Neural progenitor cell (in vitro differentiated cells): ENCODE measurements at regions not wholly inside any gene's neighbourhood (a gene's known extent, or its start where the extent isn't known, plus 50 kb on each side); places are given as distances from the start of the nearest gene placed in this dataset.
"Not testable (repeated sequence)": the region's sequence is repeated elsewhere in the genome, so short reads cannot be mapped to it uniquely, and the experiment has no call there.

Source experiments
- EZH2 ChIP-seq: fragments of 200-600 bp; sonication (generic); IDR thresholded peaks from 2 replicates; pipeline ENCODE4 v1.6.1; 2017; ENCODE audit warnings: antibody characterized with exemption, mild to moderate bottlenecking, moderate library complexity
- EZH2phosphoT487 ChIP-seq: fragments of 200-600 bp; sonication (generic); IDR thresholded peaks from 2 replicates; pipeline ENCODE4 v1.6.1; 2017; ENCODE audit warnings: antibody characterized with exemption
- TF ChIP-seq, protein P1 (sequence below): fragments of 200-600 bp; sonication (generic); IDR thresholded peaks from 2 replicates; pipeline ENCODE4 v1.5.1; 2017; ENCODE audit warnings: antibody characterized with exemption, mild to moderate bottlenecking

DNA sequence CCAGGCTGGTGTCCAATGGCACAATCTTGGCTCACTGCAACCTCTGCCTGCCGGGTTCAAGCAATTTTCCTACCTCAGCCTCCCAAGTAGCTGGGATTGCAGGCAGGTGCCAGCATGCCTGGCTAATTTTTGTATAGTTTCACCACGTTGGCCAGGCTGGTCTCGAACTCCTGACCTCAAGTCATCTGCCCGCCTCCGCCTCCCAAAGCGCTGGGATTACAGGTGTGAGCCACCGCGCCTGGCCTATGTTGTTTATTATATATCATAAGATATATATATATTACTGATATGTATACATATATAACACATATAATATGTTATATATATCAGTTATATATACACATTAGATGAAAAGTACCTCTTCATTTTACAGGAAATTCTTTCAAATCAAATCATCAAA is 914.7 kb downstream of the FOXD4L5 start:
- TF ChIP-seq, protein P1, sequence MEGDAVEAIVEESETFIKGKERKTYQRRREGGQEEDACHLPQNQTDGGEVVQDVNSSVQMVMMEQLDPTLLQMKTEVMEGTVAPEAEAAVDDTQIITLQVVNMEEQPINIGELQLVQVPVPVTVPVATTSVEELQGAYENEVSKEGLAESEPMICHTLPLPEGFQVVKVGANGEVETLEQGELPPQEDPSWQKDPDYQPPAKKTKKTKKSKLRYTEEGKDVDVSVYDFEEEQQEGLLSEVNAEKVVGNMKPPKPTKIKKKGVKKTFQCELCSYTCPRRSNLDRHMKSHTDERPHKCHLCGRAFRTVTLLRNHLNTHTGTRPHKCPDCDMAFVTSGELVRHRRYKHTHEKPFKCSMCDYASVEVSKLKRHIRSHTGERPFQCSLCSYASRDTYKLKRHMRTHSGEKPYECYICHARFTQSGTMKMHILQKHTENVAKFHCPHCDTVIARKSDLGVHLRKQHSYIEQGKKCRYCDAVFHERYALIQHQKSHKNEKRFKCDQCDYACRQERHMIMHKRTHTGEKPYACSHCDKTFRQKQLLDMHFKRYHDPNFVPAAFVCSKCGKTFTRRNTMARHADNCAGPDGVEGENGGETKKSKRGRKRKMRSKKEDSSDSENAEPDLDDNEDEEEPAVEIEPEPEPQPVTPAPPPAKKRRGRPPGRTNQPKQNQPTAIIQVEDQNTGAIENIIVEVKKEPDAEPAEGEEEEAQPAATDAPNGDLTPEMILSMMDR: not testable (repeated sequence)
- not testable (repeated sequence) for TF ChIP-seq EZH2, EZH2phosphoT487
